Peyer's patch (tissue), 4 donors: ENCODE measurements at regions not wholly inside any gene's neighbourhood (a gene's known extent, or its start where the extent isn't known, plus 50 kb on each side); places are given as distances from the start of the nearest gene placed in this dataset.

Experiments
- POLR2A ChIP-seq, 2 donors: fragments of 450-650 bp; IDR thresholded peaks; one replicate each; pipeline ENCODE4 v1.5.1; 2017; ENCODE audit warnings: antibody characterized with exemption in 2 of 2, mild to moderate bottlenecking in 2 of 2, moderate library complexity in 2 of 2
- TF ChIP-seq, protein P1 (sequence below), 6 experiments: fragments of 450-650 bp in 4 of 6; fragments of 200-600 bp in 2 of 6; sonication (generic) in 1 of 6; IDR thresholded peaks; one replicate each; pipeline ENCODE4 v1.5.1; 2017 to 2019; ENCODE audit warnings: antibody characterized with exemption in 6 of 6, mild to moderate bottlenecking in 3 of 6, moderate library complexity in 1 of 6

DNA sequence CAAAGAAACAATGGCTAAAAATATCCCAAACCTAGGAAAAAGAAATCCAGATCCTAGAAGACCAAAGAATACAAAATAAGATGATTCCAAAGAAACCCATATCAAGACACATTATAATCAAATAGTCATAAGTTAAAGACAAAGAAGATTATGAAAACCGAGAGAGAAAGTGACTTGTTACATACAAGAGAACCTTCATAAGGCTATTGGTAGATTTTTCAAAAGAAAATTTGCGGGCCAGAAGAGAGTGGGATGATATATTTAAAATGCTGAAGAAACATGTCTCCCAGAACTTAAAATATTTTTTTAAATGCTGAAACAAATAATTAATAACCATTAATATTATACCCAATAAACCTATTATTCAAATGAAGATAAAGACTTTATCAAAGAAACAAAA, 687.3 kb downstream of the TLE4 start:
- TF ChIP-seq, protein P1, sequence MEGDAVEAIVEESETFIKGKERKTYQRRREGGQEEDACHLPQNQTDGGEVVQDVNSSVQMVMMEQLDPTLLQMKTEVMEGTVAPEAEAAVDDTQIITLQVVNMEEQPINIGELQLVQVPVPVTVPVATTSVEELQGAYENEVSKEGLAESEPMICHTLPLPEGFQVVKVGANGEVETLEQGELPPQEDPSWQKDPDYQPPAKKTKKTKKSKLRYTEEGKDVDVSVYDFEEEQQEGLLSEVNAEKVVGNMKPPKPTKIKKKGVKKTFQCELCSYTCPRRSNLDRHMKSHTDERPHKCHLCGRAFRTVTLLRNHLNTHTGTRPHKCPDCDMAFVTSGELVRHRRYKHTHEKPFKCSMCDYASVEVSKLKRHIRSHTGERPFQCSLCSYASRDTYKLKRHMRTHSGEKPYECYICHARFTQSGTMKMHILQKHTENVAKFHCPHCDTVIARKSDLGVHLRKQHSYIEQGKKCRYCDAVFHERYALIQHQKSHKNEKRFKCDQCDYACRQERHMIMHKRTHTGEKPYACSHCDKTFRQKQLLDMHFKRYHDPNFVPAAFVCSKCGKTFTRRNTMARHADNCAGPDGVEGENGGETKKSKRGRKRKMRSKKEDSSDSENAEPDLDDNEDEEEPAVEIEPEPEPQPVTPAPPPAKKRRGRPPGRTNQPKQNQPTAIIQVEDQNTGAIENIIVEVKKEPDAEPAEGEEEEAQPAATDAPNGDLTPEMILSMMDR (IDR thresholded peaks at IDR 0.05) = no peak
- TF ChIP-seq POLR2A (IDR thresholded peaks at IDR 0.05) = no peak
